ENCODE measurements at regions not wholly inside any gene's neighbourhood (a gene's known extent, or its start where the extent isn't known, plus 50 kb on each side); places are given as distances from the start of the nearest gene placed in this dataset.

GRCh38 chr5:108587821-108588220 lies 159.9 kb upstream of the FER start:
- TF ChIP-seq POLR2AphosphoS5 (IDR thresholded peaks at IDR 0.05) (no peak), POLR2A (IDR thresholded peaks at IDR 0.05) (no peak)

Measured in prostate gland (tissue), 1 donor.